Cardiac muscle cell (in vitro differentiated cells and primary cell): ENCODE measurements at regions not wholly inside any gene's neighbourhood (a gene's known extent, or its start where the extent isn't known, plus 50 kb on each side); places are given as distances from the start of the nearest gene placed in this dataset.
A peak's percentile ranks its signal among the peaks of the same experiment; 100 is the strongest.

Experiments
- DNase-seq, 2 donors: peaks; one replicate each; pipeline versions ENCODE4 v3.0.0 to v3.0.0-alpha.2; 2010 to 2017; ENCODE audit warnings: low read depth in 1 of 2, low spot score in 1 of 2
- H3K27ac ChIP-seq: fragments of 200-600 bp; sonication (generic); 2 replicates; pipeline ENCODE4 v1.5.1; 2016
- H3K27me3 ChIP-seq: fragments of 200-600 bp; sonication (generic); 2 replicates; pipeline ENCODE4 v1.6.0; 2016; ENCODE audit warnings: control low read depth
- H3K36me3 ChIP-seq: fragments of 200-600 bp; sonication (generic); 2 replicates; pipeline ENCODE4 v1.5.1; 2016; ENCODE audit warnings: control low read depth
- H3K4me1 ChIP-seq: fragments of 200-600 bp; sonication (generic); 2 replicates; pipeline ENCODE4 v1.8.1; 2017; ENCODE audit warnings: low read depth, mild to moderate bottlenecking, mixed run types
- H3K4me3 ChIP-seq: fragments of 200-600 bp; sonication (generic); 2 replicates; pipeline ENCODE4 v1.5.1; 2016; ENCODE audit warnings: mild to moderate bottlenecking
- H3K9me3 ChIP-seq: fragments of 200-600 bp; sonication (generic); 2 replicates; pipeline ENCODE4 v1.5.1; 2017; ENCODE audit warnings: low read depth, mild to moderate bottlenecking, control low read depth
- CTCF ChIP-seq: IDR thresholded peaks from 2 replicates; pipeline ENCODE4 v1.5.1; 2012; ENCODE audit warnings: low read depth, mild to moderate bottlenecking, low read length

- H3K27me3 ChIP-seq, result peaks cover 45% of the 10 kb centered on the region
- H3K27ac ChIP-seq, result no peak overlapping the region
- no peaks in the 10 kb centered on the region for H3K9me3 ChIP-seq
- H3K36me3 ChIP-seq, result no peaks in the 10 kb centered on the region
- H3K4me3 ChIP-seq, result no peak overlapping the region
- no peak for TF ChIP-seq CTCF
- no peaks in the 10 kb centered on the region for H3K4me1 ChIP-seq
- DNase-seq, result no peak
Observed at GRCh38 chr20:1721687-1722512, 64.3 kb upstream of the SIRPG start.

GRCh38 chr20:1720845-1721475 is 63.4 kb upstream of the SIRPG start:
- Histone ChIP-seq H3K36me3 (no peaks in the 10 kb centered on the region), H3K27me3 (peaks cover 54% of the 10 kb centered on the region), H3K9me3 (no peaks in the 10 kb centered on the region), H3K27ac (no peak overlapping the region), H3K4me1 (no peaks in the 10 kb centered on the region), H3K4me3 (no peak overlapping the region)
- DNase-seq, result no peak
- TF ChIP-seq CTCF, result no peak

- no peak for DNase-seq
- Histone ChIP-seq H3K27me3 (peaks cover 61% of the 10 kb centered on the region), H3K4me1 (no peaks in the 10 kb centered on the region), H3K9me3 (no peaks in the 10 kb centered on the region), H3K4me3 (no peak overlapping the region), H3K27ac (no peak overlapping the region), H3K36me3 (no peaks in the 10 kb centered on the region)
- TF ChIP-seq CTCF, result no peak
Observed at GRCh38 chr20:1720226-1720625, 62.6 kb upstream of the SIRPG start.

GRCh38 chr20:1718604-1719384 is 61.2 kb upstream of the SIRPG start:
- no peak for TF ChIP-seq CTCF
- Histone ChIP-seq H3K9me3 (no peaks in the 10 kb centered on the region), H3K36me3 (no peaks in the 10 kb centered on the region), H3K27ac (no peak overlapping the region), H3K4me1 (no peaks in the 10 kb centered on the region), H3K4me3 (no peak overlapping the region), H3K27me3 (peaks cover 66% of the 10 kb centered on the region)
- peak in 1 of 2 donors; percentile 49 for DNase-seq

- no peak for TF ChIP-seq CTCF
- no peak overlapping the region for H3K4me3 ChIP-seq
- no peak for DNase-seq
- no peaks in the 10 kb centered on the region for H3K36me3 ChIP-seq
- H3K27me3 ChIP-seq, result peaks cover 30% of the 10 kb centered on the region
- H3K9me3 ChIP-seq, result no peaks in the 10 kb centered on the region
- no peaks in the 10 kb centered on the region for H3K4me1 ChIP-seq
- H3K27ac ChIP-seq, result no peak overlapping the region
Observed at GRCh38 chr20:1712634-1713624, 55.4 kb upstream of the SIRPG start.
